Left kidney (tissue), 1 donor: ENCODE measurements at regions not wholly inside any gene's neighbourhood (a gene's known extent, or its start where the extent isn't known, plus 50 kb on each side); places are given as distances from the start of the nearest gene placed in this dataset.

ENCODE experiments used
- DNase-seq: peaks from one replicate; pipeline ENCODE4 v3.0.0-alpha.2; 2013

DNA sequence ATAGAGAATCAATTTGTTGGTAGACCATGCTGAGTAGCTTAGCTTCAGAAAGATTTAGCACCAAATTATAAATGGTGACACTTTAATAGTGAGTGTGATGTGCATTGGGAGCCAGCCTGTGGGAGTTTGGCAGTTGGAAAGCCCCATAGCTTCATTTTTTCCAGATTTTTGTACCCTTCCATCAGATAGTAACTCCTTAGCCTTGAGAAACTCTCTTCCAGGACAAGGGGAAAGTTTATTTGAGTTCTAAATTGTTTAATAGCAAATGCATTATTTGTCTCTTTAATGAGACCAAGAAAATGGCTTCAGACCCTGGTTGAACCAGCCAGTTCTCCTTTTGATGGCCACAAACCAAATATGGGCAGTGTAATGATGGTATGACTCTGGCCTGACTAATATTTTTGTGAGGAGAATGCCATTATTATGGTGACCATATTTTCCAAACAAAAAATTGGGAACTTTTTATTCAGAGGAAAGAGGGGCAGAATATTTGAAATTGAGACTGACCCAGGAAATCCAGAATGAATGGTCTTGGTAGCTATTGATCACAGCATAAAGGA is 49.8 kb downstream of the PLCE1 start:
- no peak for DNase-seq

DNA sequence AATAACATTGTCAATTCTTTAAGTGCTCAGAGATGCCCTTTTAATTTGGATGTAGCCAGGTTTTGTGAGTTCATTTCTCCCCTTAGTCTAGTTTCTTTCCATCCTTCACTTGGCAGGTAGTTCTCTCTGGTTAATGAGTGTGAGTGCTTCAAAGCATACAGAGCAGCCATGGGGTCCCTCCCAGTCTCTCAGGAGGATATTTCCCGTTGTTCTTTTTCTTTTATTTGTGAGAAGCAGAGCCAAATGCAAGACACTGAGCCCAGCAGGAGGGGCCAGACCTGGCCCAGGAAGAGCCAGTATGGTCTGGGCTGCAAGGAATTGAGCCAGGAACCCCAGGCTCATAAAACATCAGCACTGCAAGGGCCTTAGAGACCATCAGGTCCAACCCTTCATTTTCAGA is 52.4 kb downstream of the PLCE1 start:
- no peak for DNase-seq

- no peak for DNase-seq
Measured at GRCh38 chr10:94047293-94047692, 53.6 kb downstream of the PLCE1 start.

- no peak for DNase-seq
Measured at GRCh38 chr10:94049911-94050310, 56.2 kb downstream of the PLCE1 start.

DNA sequence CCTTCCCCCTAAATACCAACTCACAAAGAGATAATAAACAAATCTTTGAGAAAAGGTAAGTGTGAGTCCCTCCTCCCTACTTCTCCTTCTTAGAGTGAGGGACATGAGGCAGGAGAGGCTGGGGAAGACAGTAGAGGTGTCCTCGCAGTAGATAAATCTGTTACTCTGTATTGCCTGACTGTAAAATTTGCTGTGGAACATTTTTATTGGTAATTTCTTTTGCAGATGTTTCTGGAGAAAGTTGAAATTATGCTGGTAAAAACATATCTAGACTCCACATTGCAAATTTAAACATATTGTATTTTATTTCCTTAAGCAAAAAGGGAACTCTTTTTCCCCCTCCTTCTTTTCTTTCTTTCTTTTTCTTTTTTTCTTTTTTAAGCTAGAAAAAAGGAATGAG is 58.5 kb downstream of the PLCE1 start:
- no peak for DNase-seq

DNA sequence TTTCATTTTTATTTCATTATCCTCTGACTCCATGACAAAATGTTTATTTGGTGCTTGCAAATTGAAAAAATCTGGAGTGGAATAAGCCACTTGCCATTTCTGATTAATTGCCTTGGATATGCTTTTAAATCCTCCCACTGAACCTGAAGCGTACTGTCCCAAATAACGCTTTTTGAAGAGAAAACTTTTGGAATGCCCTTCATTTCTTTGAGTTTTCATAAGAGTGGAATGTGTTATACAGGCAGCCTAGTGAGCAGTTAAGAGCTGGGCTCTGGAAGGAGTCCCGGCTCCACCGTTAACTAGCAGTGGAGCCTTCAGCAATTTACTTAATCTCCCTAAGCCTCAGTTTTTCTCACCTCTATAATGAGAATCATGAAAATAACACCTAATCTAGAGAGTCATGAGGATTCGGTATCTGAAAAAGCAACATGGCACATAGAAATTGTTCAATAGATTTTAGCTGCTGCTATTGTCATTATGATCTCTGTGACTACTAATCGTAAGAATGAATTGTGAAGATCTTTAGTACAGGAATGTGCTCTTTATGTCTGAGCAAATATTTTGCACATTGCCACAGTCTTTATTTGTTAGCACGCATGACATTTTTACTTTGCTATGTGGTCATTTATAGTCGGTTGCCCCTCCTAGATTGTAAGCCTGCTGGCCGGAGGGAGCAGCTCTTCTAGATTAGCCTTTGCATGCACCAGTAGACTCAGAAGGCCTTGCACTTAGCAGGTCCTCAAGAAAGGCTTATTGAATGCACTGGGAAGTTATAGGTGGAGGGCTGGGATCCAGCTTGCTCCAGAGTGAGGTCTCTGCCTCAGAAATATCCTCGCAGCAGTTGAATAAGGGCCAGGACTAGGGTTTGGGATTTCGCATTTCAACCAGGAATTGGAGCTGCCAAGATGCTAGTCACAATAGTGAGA is 59.4 kb downstream of the PLCE1 start:
- DNase-seq = no peak

- no peak for DNase-seq
Measured at GRCh38 chr10:94059178-94059883, 65.6 kb downstream of the PLCE1 start.

- no peak for DNase-seq
Measured at GRCh38 chr10:94061026-94061425, 67.3 kb downstream of the PLCE1 start.

DNA sequence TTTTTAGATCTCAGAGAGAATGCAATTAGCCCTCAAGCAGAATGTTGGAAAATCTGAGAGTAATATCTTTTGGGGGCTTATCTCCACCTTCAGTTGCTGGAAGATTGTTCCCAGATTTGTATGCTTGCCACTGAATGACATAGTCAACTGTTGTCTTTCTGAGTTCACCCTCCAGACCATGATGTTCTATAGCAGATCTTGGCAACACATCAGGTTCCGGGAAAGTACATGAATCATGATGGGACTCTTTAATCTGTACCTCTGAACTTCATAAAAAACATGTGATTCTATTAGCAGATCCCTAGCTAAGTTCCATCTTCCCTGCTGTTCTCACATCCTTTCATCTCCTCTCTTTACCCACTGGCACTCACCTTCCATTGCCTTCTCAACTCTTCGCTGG is 68.9 kb downstream of the PLCE1 start:
- no peak for DNase-seq

DNA sequence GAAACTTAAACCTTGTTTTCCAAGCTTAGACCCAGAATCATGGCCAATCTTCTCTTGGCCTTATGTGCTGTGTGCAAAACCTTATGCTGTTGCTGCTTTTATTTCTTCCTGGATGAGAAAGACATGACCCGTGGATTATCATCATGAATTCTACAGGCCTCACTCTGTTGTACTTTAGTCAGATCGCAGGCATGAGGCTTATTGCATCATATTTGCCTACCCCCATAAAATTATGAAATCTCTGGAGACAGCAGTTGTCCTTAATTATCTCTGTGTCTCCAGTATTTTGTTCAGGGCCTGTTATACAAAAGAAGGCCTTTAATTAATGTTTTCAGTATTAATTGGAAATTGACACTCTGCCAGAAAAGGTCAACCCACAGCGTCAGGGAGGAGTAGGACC is 71.6 kb downstream of the PLCE1 start:
- no peak for DNase-seq

DNA sequence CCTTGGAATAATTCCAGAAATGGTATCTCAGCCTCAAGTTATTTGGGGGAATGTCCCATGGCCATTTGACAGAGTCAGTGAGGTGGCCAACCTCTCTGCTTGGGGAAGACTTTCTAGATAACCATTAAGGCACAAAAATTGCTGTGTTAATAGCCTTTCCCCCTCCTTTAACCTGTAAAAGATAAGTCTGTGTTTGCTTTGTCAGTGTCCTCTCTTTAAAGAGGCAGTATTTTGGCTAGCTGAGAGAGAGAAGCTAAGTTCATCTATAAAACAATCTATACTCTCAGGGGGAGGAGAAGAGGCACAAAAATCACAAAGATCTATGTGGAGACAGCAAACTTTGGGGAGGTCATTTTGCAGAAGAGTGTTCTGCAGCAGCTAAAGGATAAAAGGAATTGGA is 72.1 kb downstream of the PLCE1 start:
- DNase-seq = no peak

GRCh38 chr10:94066411-94066810 is 72.7 kb downstream of the PLCE1 start:
- peak; percentile 72 for DNase-seq

DNA sequence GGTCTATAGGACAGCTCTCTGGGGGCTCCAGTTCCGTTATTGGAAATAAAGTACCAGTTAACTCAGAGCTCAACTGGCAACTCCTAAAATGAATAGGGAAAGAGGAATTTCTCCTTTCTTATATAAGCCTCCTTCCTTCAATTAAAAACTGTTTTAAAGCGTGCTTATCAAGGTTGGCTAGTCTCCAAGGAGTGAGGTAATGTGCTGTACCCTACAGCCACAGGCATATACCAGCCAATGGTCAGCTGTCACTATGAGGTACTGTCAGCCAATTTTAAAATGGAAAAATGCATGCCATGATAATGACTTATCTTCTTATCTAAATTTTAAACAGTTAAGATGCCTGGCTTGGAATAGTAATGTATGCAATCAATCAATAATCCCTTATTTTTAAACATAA is 76.2 kb downstream of the PLCE1 start:
- DNase-seq = no peak

- DNase-seq = no peak
Measured at GRCh38 chr10:94074462-94074861, 80.7 kb downstream of the PLCE1 start.

- no peak for DNase-seq
Measured at GRCh38 chr10:94075506-94075905, 81.8 kb downstream of the PLCE1 start.

- peak; percentile 46 for DNase-seq
Measured at GRCh38 chr10:94076325-94076841, 82.7 kb downstream of the PLCE1 start.

DNA sequence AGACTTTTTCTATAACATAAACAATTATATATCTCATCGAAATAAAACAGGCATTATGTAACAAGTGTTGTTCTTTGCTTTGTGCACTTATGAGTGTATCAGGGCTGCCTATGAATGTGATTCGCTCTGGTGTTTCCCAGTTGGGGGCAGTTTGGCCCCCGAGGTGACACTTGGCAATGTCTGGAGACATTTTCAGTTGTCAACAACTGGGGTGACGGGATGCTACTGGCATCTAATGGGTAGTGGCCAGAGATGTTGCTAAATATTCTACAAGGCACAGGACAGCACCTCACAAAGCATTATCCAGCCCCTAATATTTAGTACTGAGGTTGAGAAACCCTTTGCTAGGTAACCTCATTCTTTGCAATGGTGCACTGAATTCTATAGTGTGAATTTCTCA is 83.3 kb downstream of the PLCE1 start:
- DNase-seq = no peak

GRCh38 chr10:94080108-94080507 is 86.4 kb downstream of the PLCE1 start:
- DNase-seq = no peak

GRCh38 chr10:94083662-94084265 is 90.0 kb downstream of the PLCE1 start:
- DNase-seq = no peak

- no peak for DNase-seq
Measured at GRCh38 chr10:94084344-94084743, 90.6 kb downstream of the PLCE1 start.

- no peak for DNase-seq
Measured at GRCh38 chr10:94085288-94085687, 91.6 kb downstream of the PLCE1 start.

DNA sequence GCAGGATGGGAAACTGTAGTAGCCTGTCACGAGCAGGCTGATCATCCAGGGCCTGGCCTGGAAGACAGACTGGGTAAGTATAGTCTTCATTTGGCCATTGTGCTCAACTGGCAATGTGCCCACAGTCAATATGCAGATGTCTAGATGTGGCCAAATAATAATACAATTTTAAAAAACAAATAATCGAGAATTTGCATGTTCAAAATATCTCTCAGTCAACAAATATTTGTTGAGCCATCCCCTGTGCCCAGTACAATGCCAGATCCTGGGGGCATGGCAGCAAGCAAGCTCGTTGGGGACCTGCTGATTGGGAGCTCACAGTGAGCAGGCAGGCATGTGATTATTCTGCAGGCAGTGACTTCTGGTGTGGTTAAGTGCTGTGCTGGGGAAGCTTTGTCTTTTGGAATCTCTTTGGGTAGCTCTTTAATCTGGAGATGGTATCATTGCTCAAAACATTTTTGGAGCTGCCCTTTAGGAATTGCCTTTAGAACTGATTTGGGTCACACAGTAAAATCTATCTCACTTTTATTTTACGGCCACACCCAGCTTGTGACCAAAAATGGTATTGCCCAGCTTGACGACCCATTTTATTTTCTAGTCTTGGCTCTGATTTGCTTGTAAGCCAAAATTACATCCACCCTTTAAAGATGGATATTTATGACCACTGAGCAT is 92.2 kb downstream of the PLCE1 start:
- no peak for DNase-seq
